ENCODE measurements at regions not wholly inside any gene's neighbourhood (a gene's known extent, or its start where the extent isn't known, plus 50 kb on each side); places are given as distances from the start of the nearest gene placed in this dataset.

DNA sequence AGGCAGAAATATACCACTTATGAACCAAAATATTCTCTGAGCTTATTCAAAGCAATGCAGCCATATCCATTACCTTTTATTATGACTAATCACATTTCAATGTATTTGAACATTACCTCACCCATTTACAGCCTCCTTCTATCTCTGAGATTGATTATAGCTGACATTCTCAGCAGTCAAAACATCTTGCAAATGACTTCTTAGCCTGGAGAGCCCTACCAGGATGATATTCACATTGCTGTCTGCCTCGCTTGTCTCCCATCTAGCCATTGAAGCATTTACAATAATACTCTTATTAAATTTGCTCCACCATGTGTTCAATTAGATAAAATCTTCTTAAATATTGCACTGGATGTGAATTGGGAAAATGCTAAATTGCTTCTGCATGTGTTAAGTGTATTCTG lies 1879.9 kb upstream of the ACO1 start:
- BruUV-seq (replicated peaks): no TSS peak
- Histone ChIP-seq H4K5ac (ENCODE audit: low read depth, low read length) (no peak overlapping the region), H3K79me1 (ENCODE audit: low read depth in 1 of 2, low read length in 2 of 2) (no peaks in the 10 kb centered on the region), H4K20me1 (ENCODE audit: insufficient read depth, low read length) (no peaks in the 10 kb centered on the region), H2AFZ (replicated peaks; ENCODE audit: low read length, poor library complexity) (no peak overlapping the region), H2BK20ac (ENCODE audit: low read depth, low read length) (no peak overlapping the region), H2AK5ac (ENCODE audit: low read depth, low read length) (no peak overlapping the region), H3K36me3 (ENCODE audit: control insufficient read depth, insufficient read depth, low read length) (no peaks in the 10 kb centered on the region), H2AK9ac (replicated peaks; ENCODE audit: low read depth, low read length, poor library complexity) (no peak overlapping the region), H2BK120ac (ENCODE audit: low read depth, low read length) (no peak overlapping the region), H3K9me3 (ENCODE audit: control insufficient read depth, insufficient read depth, low read length) (no peaks in the 10 kb centered on the region), H3K18ac (ENCODE audit: low read depth, low read length) (no peak overlapping the region), H2BK15ac (ENCODE audit: low read depth, low read length) (no peak overlapping the region), H4K91ac (ENCODE audit: insufficient read depth, low read depth, low read length) (no peak overlapping the region), H2BK5ac (ENCODE audit: low read depth, low read length, poor library complexity, severe bottlenecking) (no peak overlapping the region), H3K56ac (ENCODE audit: extremely low read depth, insufficient read depth, low read length) (no peak overlapping the region), H3K14ac (replicated peaks; ENCODE audit: low read depth, low read length) (no peak overlapping the region), H4K8ac (ENCODE audit: low read depth in 2 of 2, low read length in 2 of 2) (no peak overlapping the region), H3K4ac (ENCODE audit: low read depth, low read length) (no peak overlapping the region), H3K9ac (ENCODE audit: low read depth, low read length) (no peak overlapping the region), H3K27ac (ENCODE audit: insufficient read depth, low read length) (no peak overlapping the region), H3K4me1 (ENCODE audit: control insufficient read depth, insufficient read depth, low read length) (no peaks in the 10 kb centered on the region), H3K27me3 (ENCODE audit: control insufficient read depth, insufficient read depth, low read length) (no peaks in the 10 kb centered on the region), H3K23ac (ENCODE audit: low read depth, low read length) (no peak overlapping the region), H3K9me1 (ENCODE audit: insufficient read depth, low read length) (no peaks in the 10 kb centered on the region), H3K4me2 (ENCODE audit: low read depth, low read length) (no peak overlapping the region), H3K4me3 (ENCODE audit: insufficient read depth, low read depth, low read length) (no peak overlapping the region)
- ChIA-PET POLR2A (ENCODE audit: unreplicated experiment) (no interaction called here), CTCF (no interaction called here)
- no CpG with 5 or more reads among the region's 1 CpG for WGBS, 2 experiments (ENCODE audit: extremely low coverage in 2 of 2, insufficient read length in 1 of 2)
- ATAC-seq (ENCODE audit: low read depth) (no peak), DNase-seq (no peak)
- TF ChIP-seq RFX5 (IDR thresholded peaks at IDR 0.05; ENCODE audit: low read depth, low read length) (no peak), MXI1 (IDR thresholded peaks at IDR 0.05; ENCODE audit: borderline replicate concordance, low read depth, low read length) (no peak), RAD21 (IDR thresholded peaks at IDR 0.05; ENCODE audit: low read length) (no peak), MAZ (IDR thresholded peaks at IDR 0.05; ENCODE audit: borderline replicate concordance, low read depth, low read length) (no peak), RCOR1 (IDR thresholded peaks at IDR 0.05; ENCODE audit: insufficient replicate concordance, low read length) (no peak), CEBPB (IDR thresholded peaks at IDR 0.05; ENCODE audit: low read depth, low read length) (no peak), CHD1 (IDR thresholded peaks at IDR 0.05; ENCODE audit: low read depth, low read length) (no peak), MAFK (IDR thresholded peaks at IDR 0.05; ENCODE audit: low read depth, low read length) (no peak)
- TF ChIP-seq, protein P1, sequence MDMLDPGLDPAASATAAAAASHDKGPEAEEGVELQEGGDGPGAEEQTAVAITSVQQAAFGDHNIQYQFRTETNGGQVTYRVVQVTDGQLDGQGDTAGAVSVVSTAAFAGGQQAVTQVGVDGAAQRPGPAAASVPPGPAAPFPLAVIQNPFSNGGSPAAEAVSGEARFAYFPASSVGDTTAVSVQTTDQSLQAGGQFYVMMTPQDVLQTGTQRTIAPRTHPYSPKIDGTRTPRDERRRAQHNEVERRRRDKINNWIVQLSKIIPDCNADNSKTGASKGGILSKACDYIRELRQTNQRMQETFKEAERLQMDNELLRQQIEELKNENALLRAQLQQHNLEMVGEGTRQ (IDR thresholded peaks at IDR 0.05; ENCODE audit: low read depth, low read length): no peak
- TF ChIP-seq, protein P2, sequence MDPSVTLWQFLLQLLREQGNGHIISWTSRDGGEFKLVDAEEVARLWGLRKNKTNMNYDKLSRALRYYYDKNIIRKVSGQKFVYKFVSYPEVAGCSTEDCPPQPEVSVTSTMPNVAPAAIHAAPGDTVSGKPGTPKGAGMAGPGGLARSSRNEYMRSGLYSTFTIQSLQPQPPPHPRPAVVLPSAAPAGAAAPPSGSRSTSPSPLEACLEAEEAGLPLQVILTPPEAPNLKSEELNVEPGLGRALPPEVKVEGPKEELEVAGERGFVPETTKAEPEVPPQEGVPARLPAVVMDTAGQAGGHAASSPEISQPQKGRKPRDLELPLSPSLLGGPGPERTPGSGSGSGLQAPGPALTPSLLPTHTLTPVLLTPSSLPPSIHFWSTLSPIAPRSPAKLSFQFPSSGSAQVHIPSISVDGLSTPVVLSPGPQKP (IDR thresholded peaks at IDR 0.05; ENCODE audit: borderline replicate concordance, low read depth, low read length): no peak
- in situ Hi-C loops (cut with MboI; ENCODE audit: low sequenced_read_pairs): no loop called here
- intact Hi-C loops (cut with micrococcal nuclease): no loop called here
- dilution Hi-C loops (cut with HindIII; ENCODE audit: low sequenced_read_pairs, unreplicated experiment): no loop called here
